ENCODE measurements at regions not wholly inside any gene's neighbourhood (a gene's known extent, or its start where the extent isn't known, plus 50 kb on each side); places are given as distances from the start of the nearest gene placed in this dataset.

DNA sequence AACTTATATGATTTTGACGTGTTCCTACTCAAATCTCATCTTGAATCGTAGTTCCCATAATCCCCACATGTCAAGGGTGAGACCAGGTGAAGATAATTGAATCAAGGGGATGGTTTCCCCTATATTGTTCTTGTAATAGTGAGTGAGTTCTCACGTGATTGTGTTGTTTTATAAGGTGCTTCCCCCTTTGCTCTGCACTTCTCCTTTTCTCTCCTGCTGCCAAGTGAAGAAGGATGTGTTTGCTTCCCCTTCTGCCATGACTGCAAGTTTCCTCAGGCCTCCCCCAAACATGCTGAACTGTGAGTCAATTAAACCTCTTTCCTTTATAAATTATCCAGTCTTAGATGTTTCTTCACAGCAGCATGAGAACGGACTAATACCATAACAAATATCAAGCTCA lies 83.2 kb downstream of the MANEA start:
- no peaks in the 10 kb centered on the region for H3K9me3 ChIP-seq
- no peak overlapping the region for H3K27ac ChIP-seq
- no peak for DNase-seq
- intact Hi-C loops (cut with DNase I), result no loop called here
- ATAC-seq, result no peak
- no peaks in the 10 kb centered on the region for H3K36me3 ChIP-seq (replicated peaks in 1 of 2; ENCODE audit: insufficient read depth in 1 of 2, low read depth in 2 of 2)
- TF ChIP-seq POLR2A (IDR thresholded peaks at IDR 0.05), result no peak
- no peak for TF ChIP-seq CTCF (IDR thresholded peaks at IDR 0.05)
- H3K27me3 ChIP-seq, result no peaks in the 10 kb centered on the region
- 62 to 65% methylated on average over 4 of the region's 4 CpGs for WGBS, 2 donors
- H3K4me1 ChIP-seq, result no peaks in the 10 kb centered on the region
- no peak overlapping the region for H3K4me3 ChIP-seq

DNA sequence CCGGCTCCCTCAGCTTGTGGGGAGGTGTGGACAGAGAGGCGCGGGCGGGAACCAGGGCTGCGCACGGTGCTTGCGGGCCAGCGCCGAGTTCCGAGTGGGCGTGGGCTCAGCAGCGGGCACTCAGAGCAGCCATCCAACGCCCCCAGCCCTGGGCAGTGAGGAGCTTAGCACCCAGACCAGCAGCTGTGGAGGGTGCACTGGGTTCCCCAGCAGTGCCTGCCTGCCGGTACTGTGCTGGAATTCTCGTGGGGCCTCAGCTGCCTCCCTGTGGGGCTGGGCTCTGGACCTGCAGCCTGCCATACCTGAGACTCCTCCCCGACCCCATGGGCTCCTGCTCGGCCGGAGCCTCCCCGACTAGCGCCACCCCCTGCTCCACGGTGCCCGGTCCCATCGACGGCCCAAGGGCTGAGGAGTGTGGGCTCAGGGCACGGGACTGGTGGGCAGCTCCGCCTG lies 92.7 kb downstream of the MANEA start:
- intact Hi-C loops (cut with DNase I), result no loop called here
- WGBS, 2 donors, result 89 to 96% methylated on average over 13 to 26 of the region's 26 CpGs
- no peak overlapping the region for H3K4me3 ChIP-seq
- ATAC-seq (no peak), DNase-seq (no peak)
- no peak overlapping the region for H3K27ac ChIP-seq
- no peaks in the 10 kb centered on the region for H3K4me1 ChIP-seq
- H3K36me3 ChIP-seq (replicated peaks in 1 of 2; ENCODE audit: insufficient read depth in 1 of 2, low read depth in 2 of 2), result no peaks in the 10 kb centered on the region
- H3K9me3 ChIP-seq, result no peaks in the 10 kb centered on the region
- no peaks in the 10 kb centered on the region for H3K27me3 ChIP-seq
- TF ChIP-seq CTCF (IDR thresholded peaks at IDR 0.05) (no peak), POLR2A (IDR thresholded peaks at IDR 0.05) (no peak)

DNA sequence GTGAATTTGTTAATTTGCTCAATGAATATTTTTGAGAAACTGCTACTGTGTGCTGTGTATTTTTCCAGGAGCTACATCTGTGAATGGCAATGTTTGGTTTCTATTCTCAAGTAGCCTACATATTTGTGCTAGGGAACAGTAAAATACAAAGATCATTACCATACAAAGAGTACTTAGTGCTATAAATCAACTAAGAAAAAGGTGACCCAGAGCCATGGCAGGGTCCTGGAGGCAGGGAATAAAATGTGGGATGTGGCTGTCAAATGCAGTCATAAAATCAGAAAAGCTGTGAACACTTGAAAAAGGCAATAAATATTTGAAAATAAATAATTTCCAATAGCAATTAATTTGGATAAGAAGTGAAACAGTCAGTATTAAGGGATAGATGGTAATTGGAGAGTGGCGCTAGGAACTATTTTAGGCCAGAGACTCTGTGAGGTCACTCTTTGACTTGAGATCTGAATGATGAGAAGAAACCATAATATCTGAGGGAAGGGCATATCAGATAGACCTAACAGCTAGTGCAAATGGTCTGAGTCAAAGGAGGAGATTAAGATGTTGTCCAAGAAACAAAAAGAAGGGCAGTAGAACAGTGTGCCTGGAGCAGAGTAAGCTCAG lies 98.8 kb downstream of the MANEA start:
- no peak overlapping the region for H3K27ac ChIP-seq
- no peaks in the 10 kb centered on the region for H3K27me3 ChIP-seq
- DNase-seq, result no peak
- H3K4me1 ChIP-seq, result no peaks in the 10 kb centered on the region
- no peaks in the 10 kb centered on the region for H3K36me3 ChIP-seq (replicated peaks in 1 of 2; ENCODE audit: insufficient read depth in 1 of 2, low read depth in 2 of 2)
- TF ChIP-seq POLR2A (IDR thresholded peaks at IDR 0.05) (no peak), CTCF (IDR thresholded peaks at IDR 0.05) (no peak)
- no peaks in the 10 kb centered on the region for H3K9me3 ChIP-seq
- intact Hi-C loops (cut with DNase I), result no loop called here
- WGBS, 2 donors, result 90 to 95% methylated on average over 1 of the region's 1 CpG
- H3K4me3 ChIP-seq, result no peak overlapping the region
- ATAC-seq, result no peak

- Histone ChIP-seq H3K27me3 (no peaks in the 10 kb centered on the region), H3K4me1 (peaks cover 15% of the 10 kb centered on the region), H3K36me3 (replicated peaks in 1 of 2; ENCODE audit: insufficient read depth in 1 of 2, low read depth in 2 of 2) (no peaks in the 10 kb centered on the region), H3K4me3 (no peak overlapping the region), H3K9me3 (no peaks in the 10 kb centered on the region), H3K27ac (no peak overlapping the region)
- ATAC-seq (no peak), DNase-seq (no peak)
- intact Hi-C loops (cut with DNase I), result no loop called here
- TF ChIP-seq POLR2A (IDR thresholded peaks at IDR 0.05), result no peak
- TF ChIP-seq CTCF (IDR thresholded peaks at IDR 0.05), result no peak
- 55 to 64% methylated on average over 3 of the region's 3 CpGs for WGBS, 2 donors
These were observed 102.6 kb downstream of the MANEA start for GRCh38 chr6:95679981-95680380.

DNA sequence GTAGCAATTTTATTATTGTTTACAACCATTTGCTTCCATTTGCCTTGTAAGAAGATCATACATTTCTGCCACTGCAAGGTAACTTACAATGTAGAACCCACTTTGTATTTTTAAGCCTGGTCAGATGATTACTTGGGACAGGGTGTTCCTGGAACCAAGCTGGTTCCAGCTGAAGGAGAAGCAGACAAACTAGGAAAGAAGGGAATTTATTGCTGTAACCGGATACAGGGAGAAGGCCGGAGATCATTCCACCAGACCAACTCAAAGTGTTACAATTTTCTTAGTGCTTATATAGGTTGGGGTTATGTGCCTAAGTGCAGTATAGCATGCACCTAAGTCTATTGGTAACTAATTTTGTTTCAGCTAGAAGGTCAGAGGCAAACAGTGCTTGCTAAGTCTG lies 104.4 kb downstream of the MANEA start:
- 50 to 58% methylated on average over 2 of the region's 2 CpGs for WGBS, 2 donors
- peak overlapping the region in 2 of 4 donors; percentile 9 to 17 for H3K27ac ChIP-seq
- ATAC-seq (no peak), DNase-seq (no peak)
- H3K36me3 ChIP-seq (replicated peaks in 1 of 2; ENCODE audit: insufficient read depth in 1 of 2, low read depth in 2 of 2), result no peaks in the 10 kb centered on the region
- H3K9me3 ChIP-seq, result no peaks in the 10 kb centered on the region
- H3K4me3 ChIP-seq, result no peak overlapping the region
- H3K27me3 ChIP-seq, result no peaks in the 10 kb centered on the region
- intact Hi-C loops (cut with DNase I), result no loop called here
- peaks cover 16% of the 10 kb centered on the region for H3K4me1 ChIP-seq
- TF ChIP-seq CTCF (IDR thresholded peaks at IDR 0.05), result no peak
- TF ChIP-seq POLR2A (IDR thresholded peaks at IDR 0.05), result no peak

Data from body of pancreas (tissue), 4 donors.